GM12874 (cell line): ENCODE measurements at regions not wholly inside any gene's neighbourhood (a gene's known extent, or its start where the extent isn't known, plus 50 kb on each side); places are given as distances from the start of the nearest gene placed in this dataset.

Source experiments
- TF ChIP-seq, protein P1 (sequence below): IDR thresholded peaks from 2 replicates; pipeline ENCODE4 v1.5.1; 2011; ENCODE audit warnings: low read depth, mild to moderate bottlenecking, control low read depth, low read length, moderate library complexity; ENCODE audit not compliant: insufficient read depth

DNA sequence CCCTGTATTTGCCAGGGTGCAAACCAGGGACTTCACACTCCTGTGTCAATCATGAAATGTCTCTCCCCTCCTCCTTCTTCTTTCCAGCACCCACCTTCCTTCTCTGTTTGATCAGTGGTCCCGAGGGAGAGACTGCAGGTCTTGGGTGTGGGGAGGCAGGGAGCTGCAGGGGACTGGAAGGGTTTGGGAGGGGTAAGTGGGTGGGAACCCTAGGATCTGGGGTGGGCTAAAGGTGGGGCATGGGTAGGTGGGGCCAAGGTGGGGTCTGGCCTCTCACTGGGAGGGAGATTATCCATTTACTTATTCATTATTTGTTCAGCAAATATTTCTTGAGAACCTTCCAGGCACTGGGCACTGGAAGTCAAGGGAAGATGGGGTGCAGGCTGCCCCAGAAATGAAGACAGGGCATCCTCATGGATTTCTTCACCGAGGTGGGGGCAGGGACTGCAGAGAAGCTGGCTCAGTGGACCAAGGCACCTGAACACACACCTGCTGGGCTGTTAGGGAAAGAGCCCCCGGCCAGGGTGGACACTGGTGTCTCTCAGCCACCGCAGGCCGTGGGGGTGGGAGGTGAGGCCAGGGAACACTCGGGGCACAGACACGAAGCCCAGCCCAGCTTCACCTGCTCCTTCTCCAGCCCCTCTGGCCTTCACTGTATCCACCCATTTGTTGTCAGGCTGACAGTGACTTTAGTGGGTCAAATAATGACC, 193.9 kb upstream of the C1orf174 start:
- TF ChIP-seq, protein P1, sequence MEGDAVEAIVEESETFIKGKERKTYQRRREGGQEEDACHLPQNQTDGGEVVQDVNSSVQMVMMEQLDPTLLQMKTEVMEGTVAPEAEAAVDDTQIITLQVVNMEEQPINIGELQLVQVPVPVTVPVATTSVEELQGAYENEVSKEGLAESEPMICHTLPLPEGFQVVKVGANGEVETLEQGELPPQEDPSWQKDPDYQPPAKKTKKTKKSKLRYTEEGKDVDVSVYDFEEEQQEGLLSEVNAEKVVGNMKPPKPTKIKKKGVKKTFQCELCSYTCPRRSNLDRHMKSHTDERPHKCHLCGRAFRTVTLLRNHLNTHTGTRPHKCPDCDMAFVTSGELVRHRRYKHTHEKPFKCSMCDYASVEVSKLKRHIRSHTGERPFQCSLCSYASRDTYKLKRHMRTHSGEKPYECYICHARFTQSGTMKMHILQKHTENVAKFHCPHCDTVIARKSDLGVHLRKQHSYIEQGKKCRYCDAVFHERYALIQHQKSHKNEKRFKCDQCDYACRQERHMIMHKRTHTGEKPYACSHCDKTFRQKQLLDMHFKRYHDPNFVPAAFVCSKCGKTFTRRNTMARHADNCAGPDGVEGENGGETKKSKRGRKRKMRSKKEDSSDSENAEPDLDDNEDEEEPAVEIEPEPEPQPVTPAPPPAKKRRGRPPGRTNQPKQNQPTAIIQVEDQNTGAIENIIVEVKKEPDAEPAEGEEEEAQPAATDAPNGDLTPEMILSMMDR, result no peak

DNA sequence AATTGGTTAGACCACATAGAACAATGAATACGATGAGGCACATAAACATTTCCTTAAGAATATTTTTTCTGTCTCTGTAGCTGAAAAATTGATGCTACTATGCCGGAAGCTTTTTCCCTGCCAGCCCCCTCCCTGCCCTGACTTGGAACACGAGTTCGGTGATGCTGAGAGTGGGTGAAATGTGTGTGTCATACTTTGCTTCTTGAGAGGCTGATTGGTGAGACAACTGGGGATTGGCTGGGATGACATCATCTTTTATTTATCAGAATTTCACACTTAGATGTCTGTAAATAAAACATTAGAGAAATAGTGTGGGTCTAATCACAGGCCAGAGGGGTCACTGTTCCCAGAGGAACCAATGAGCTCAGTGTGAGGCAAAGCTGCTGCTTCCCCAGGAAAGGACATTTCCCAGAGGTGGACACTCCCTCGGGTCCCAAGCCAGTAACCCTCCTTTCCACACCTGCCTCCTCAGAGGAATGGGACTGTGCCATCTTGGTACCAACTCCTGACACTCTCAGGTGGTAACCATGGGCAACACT, 195.4 kb upstream of the C1orf174 start:
- TF ChIP-seq, protein P1, result no peak

DNA sequence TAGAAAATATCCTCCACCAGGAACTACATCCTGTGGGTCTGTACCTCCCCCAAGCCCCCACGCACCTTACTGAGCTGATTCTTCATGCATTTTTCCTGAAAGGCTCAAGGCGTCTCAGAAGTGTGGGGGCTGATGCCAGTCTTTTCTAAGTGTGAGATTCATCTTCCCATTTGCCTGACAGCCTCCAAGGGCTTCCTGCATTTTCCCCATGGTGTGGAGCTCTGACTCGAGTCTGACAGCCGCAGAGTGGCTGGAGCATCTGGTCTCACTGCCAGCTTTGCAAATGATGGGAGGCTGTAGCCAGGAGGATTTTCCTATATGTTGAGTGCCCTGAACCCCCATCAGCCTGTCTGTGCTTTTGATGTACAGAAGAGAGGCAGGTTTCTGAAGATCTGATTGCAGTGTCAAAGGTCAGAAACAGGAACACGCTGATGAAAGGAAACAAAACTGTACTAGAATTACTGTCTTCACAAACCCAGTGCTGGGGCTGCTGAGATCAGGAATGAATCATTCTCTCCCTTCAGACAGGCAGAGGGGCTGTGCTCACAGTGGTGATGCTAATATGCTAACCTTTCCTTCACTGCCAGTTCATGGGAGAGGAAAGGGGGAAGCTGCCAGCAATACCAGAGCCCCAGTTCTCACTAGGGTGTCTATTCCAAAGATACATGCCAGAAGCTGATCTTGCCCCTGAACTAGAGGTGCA, 201.5 kb upstream of the C1orf174 start:
- TF ChIP-seq, protein P1, result no peak

DNA sequence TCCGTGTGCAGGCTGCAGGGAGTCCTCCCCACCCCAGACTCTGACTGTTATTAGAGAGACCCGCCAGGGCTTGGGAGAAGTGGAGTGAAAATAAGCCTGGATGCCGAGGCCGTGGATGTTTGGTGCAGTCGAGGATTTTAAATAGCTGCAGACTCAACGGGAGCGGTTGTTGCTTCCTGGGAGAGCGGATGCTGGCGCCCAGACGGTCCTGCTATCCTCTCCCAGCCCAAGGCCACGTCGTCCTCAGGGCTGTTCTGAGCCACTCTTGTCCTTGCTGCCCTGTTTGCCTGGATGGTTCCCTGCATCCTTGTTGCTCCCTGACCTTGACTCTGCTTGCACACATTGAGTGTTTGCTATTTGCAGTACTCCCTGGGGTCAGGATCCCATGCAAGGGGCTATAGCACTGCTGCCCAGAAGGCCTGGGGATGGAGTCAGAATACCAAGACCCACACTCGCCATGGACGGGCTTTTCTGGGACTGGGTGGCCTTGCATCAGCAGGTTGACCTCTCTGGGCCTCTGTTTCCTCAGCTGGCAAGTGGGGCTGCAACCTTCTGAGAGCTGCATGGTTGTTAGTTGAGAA, 205.3 kb upstream of the C1orf174 start:
- TF ChIP-seq, protein P1, result no peak

DNA sequence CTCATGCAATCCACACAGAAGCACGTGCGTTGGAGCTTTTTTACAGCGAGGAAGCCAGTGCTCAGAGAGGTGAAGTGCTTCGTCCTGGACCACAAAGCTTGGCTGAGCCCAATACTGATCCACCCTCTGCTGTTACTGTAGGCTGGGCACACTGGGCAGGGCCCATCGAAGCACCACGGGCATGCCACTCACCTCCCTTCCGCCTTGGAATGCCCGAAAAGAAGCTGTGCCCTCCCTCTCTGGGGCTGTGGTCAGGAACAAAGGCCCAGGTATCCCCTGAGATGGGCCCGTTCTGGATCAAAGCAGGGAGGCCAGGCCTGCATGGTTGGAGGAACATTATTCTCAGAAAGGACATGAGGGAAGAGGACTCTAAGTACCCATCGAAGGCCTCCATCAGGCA, 206.7 kb upstream of the C1orf174 start:
- TF ChIP-seq, protein P1, result no peak

DNA sequence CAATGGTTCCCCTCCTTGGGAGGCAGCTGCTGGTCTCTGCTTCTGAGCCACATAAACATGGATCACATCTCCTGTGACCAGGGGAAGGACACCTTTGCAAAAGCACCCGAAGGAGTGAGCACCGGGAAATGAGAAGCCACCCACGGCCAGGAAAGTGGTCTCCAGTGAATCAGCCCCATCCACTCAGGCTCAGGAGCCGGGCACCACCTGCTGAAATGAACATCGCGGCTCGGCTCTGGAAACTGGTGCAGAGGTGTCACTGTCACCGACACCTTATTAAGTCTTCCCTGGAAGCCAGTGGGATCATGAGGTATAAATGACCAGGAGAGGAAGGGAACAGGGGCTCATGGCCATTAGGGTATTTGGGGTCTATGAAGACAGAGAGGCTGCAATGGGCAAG, 207.2 kb upstream of the C1orf174 start:
- TF ChIP-seq, protein P1, result no peak

DNA sequence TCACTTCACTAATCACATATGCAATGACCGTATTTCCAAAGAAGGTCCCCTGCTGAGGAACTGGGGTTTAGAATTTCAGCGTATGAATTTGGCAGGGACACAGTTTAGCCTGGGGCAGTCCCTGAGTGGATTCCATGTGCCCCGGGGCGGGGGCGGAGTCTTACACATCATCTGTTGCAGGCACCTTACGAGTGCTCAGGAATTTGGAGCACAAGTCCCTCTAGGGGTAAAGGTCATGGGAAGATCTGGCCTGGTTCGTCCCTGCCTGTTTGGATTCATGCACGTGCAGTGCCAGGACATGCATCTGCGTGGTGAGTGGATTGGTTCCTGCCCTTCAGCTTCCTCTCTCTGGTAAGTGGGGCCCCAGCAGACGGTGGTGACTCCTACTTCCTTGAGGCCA, 208.3 kb upstream of the C1orf174 start:
- TF ChIP-seq, protein P1, result no peak
